Chondrocyte (in vitro differentiated cells): ENCODE measurements at regions not wholly inside any gene's neighbourhood (a gene's known extent, or its start where the extent isn't known, plus 50 kb on each side); places are given as distances from the start of the nearest gene placed in this dataset.

Source experiments
- DNase-seq: peaks from one replicate; pipeline ENCODE4 v3.0.0; 2021; ENCODE audit warnings: mixed read lengths, low spot score
- H3K27ac Mint-ChIP-seq: one replicate; pipeline ENCODE4 v1.8.0; 2021; ENCODE audit warnings: mild to moderate bottlenecking, moderate library complexity, mixed read lengths; ENCODE audit not compliant: unreplicated experiment
- H3K27me3 Mint-ChIP-seq: 2 replicates; pipeline ENCODE4 v1.8.0; 2021; ENCODE audit warnings: low read depth, mixed read lengths
- H3K36me3 Mint-ChIP-seq: 2 replicates; pipeline ENCODE4 v1.8.0; 2021; ENCODE audit warnings: low read depth, mixed read lengths
- H3K4me1 Mint-ChIP-seq: 2 replicates; pipeline ENCODE4 v1.8.0; 2021; ENCODE audit warnings: low read depth, mild to moderate bottlenecking, mixed read lengths
- H3K4me3 Mint-ChIP-seq: one replicate; pipeline ENCODE4 v1.8.0; 2021; ENCODE audit warnings: mild to moderate bottlenecking, moderate library complexity, mixed read lengths; ENCODE audit not compliant: unreplicated experiment
- H3K9me3 Mint-ChIP-seq: 2 replicates; pipeline ENCODE4 v1.8.0; 2021; ENCODE audit warnings: low read depth, mixed read lengths
- TF ChIP-seq, protein P1 (sequence below): fragments of 200-600 bp; sonication (generic); IDR thresholded peaks from 2 replicates; pipeline ENCODE4 v1.5.0; 2021; ENCODE audit warnings: antibody characterized with exemption, mild to moderate bottlenecking, moderate library complexity

GRCh38 chr3:137201066-137201465 is 243.3 kb downstream of the IL20RB start:
- no peak overlapping the region for H3K27ac Mint-ChIP-seq
- H3K4me3 Mint-ChIP-seq: no peak overlapping the region
- peaks cover 6% of the 10 kb centered on the region for H3K27me3 Mint-ChIP-seq
- TF ChIP-seq, protein P1, sequence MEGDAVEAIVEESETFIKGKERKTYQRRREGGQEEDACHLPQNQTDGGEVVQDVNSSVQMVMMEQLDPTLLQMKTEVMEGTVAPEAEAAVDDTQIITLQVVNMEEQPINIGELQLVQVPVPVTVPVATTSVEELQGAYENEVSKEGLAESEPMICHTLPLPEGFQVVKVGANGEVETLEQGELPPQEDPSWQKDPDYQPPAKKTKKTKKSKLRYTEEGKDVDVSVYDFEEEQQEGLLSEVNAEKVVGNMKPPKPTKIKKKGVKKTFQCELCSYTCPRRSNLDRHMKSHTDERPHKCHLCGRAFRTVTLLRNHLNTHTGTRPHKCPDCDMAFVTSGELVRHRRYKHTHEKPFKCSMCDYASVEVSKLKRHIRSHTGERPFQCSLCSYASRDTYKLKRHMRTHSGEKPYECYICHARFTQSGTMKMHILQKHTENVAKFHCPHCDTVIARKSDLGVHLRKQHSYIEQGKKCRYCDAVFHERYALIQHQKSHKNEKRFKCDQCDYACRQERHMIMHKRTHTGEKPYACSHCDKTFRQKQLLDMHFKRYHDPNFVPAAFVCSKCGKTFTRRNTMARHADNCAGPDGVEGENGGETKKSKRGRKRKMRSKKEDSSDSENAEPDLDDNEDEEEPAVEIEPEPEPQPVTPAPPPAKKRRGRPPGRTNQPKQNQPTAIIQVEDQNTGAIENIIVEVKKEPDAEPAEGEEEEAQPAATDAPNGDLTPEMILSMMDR: no peak
- no peaks in the 10 kb centered on the region for H3K4me1 Mint-ChIP-seq
- H3K9me3 Mint-ChIP-seq: no peaks in the 10 kb centered on the region
- no peaks in the 10 kb centered on the region for H3K36me3 Mint-ChIP-seq
- DNase-seq: no peak

GRCh38 chr3:137202941-137203340 is 245.2 kb downstream of the IL20RB start:
- no peak overlapping the region for H3K27ac Mint-ChIP-seq
- H3K4me1 Mint-ChIP-seq: no peaks in the 10 kb centered on the region
- DNase-seq: no peak
- no peak overlapping the region for H3K4me3 Mint-ChIP-seq
- no peaks in the 10 kb centered on the region for H3K9me3 Mint-ChIP-seq
- H3K27me3 Mint-ChIP-seq: peaks cover 6% of the 10 kb centered on the region
- no peaks in the 10 kb centered on the region for H3K36me3 Mint-ChIP-seq
- TF ChIP-seq, protein P1: no peak

DNA sequence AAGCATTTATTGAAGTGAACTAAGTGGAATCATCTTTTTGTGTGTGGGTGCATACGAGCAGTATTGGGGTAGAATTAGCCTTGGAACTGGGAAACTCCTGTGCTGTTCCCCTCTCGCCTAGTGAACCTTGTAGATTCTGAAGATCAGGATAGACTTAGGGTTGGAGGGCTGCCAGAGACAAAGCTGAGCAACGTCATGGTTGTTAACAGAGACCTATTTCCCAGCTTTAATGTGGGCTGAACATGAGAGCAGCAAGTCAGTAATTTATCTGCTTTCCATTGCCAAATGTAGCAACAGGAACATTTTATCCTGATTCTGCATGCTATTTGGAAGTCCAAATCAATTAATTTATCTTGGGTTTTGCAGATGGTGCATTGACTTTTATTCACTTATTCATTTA is 246.6 kb downstream of the IL20RB start:
- Mint-ChIP-seq H3K9me3 (no peaks in the 10 kb centered on the region), H3K4me3 (no peak overlapping the region), H3K36me3 (no peaks in the 10 kb centered on the region), H3K27ac (no peak overlapping the region), H3K4me1 (no peaks in the 10 kb centered on the region), H3K27me3 (peaks cover 6% of the 10 kb centered on the region)
- TF ChIP-seq, protein P1: no peak
- no peak for DNase-seq

- H3K4me3 Mint-ChIP-seq: no peak overlapping the region
- no peaks in the 10 kb centered on the region for H3K9me3 Mint-ChIP-seq
- H3K4me1 Mint-ChIP-seq: no peaks in the 10 kb centered on the region
- no peak for DNase-seq
- TF ChIP-seq, protein P1: no peak
- H3K27ac Mint-ChIP-seq: no peak overlapping the region
- peaks cover 2% of the 10 kb centered on the region for H3K27me3 Mint-ChIP-seq
- H3K36me3 Mint-ChIP-seq: no peaks in the 10 kb centered on the region
Measured at GRCh38 chr3:137205394-137206045, 247.7 kb downstream of the IL20RB start.

- Mint-ChIP-seq H3K27ac (no peak overlapping the region), H3K27me3 (peaks cover 2% of the 10 kb centered on the region), H3K4me1 (no peaks in the 10 kb centered on the region), H3K36me3 (no peaks in the 10 kb centered on the region), H3K4me3 (no peak overlapping the region), H3K9me3 (peaks cover 3% of the 10 kb centered on the region)
- TF ChIP-seq, protein P1: no peak
- DNase-seq: no peak
Measured at GRCh38 chr3:137207616-137208015, 249.8 kb downstream of the IL20RB start.
